HL-60 (cell line): ENCODE measurements at regions not wholly inside any gene's neighbourhood (a gene's known extent, or its start where the extent isn't known, plus 50 kb on each side); places are given as distances from the start of the nearest gene placed in this dataset.

Experiments used
- DNase-seq, 2 experiments: peaks; one replicate each; pipeline ENCODE4 v3.0.0-alpha.2; 2010 to 2020; ENCODE audit warnings: low read depth in 1 of 2, low spot score in 1 of 2
- H3K27ac ChIP-seq: fragments of 250-450 bp; sonication (Bioruptor Pico); replicated peaks from 2 replicates; pipeline ENCODE4 v1.5.1; 2020; ENCODE audit warnings: mild to moderate bottlenecking, moderate library complexity
- H3K27me3 ChIP-seq: fragments of 250-450 bp; sonication (Bioruptor Pico); 2 replicates; pipeline ENCODE4 v1.5.1; 2021; ENCODE audit warnings: mild to moderate bottlenecking, moderate library complexity; ENCODE audit not compliant: insufficient read depth, poor library complexity, severe bottlenecking
- H3K4me3 ChIP-seq: replicated peaks from 2 replicates; pipeline ENCODE4 v1.5.1; 2011; ENCODE audit warnings: mild to moderate bottlenecking, control low read depth, low read length; ENCODE audit not compliant: insufficient read depth
- GABPA ChIP-seq: IDR thresholded peaks from 2 replicates; pipeline ENCODE4 v1.6.1; 2012; ENCODE audit warnings: low read depth
- POLR2AphosphoS5 ChIP-seq: IDR thresholded peaks from 2 replicates; pipeline ENCODE4 v1.6.1; 2012; ENCODE audit warnings: low read depth
- SPI1 ChIP-seq: IDR thresholded peaks from 2 replicates; pipeline ENCODE4 v1.6.1; 2012; ENCODE audit warnings: low read depth, mild to moderate bottlenecking, borderline replicate concordance
- TF ChIP-seq, protein P1 (sequence below): IDR thresholded peaks from 2 replicates; pipeline ENCODE4 v1.6.1; 2012; ENCODE audit warnings: low read depth; ENCODE audit not compliant: insufficient replicate concordance
- TF ChIP-seq, protein P2 (sequence below): IDR thresholded peaks from one replicate; pipeline ENCODE4 v1.5.1; 2011; ENCODE audit warnings: low read length, control low read depth, inconsistent platforms; ENCODE audit not compliant: insufficient read depth

DNA sequence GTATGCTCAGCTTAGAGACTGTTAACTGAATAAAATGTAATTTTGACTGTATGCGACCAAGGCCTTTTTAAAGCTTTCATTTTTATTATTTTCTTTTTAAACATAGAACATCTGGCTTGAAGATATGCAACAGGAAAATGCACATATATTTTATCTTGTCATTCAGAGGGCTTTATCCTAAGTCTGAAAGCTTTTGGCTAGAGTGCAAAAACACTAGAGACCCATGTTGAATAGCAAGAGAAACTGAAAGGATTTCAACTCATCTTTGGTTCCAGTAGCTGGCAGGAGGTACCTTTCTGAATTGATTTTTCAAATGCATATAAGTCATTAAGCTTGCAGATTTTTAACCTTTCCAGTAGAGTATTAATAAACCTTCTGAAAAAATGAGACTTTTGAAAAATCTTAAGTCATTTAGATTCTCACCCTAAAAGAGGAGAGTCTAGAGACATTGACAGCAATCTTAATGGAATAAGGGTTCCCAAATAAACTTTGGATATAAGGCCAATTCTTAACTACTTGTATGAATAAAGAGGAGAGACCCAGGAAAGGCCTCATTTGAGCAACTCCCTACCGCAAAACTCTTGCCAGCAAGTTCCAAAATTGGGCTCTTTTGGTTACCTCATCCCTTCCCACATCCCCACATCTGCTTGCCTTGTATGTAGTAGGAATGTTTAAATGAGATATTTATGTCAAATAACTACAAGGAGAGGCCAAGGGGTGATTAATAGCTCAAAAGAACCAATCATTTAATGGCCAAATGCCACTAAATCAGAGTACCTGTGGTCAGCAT, 454.4 kb downstream of the HTR7 start:
- DNase-seq: no peak
- TF ChIP-seq GABPA (no peak), SPI1 (no peak), POLR2AphosphoS5 (no peak)
- TF ChIP-seq, protein P1, sequence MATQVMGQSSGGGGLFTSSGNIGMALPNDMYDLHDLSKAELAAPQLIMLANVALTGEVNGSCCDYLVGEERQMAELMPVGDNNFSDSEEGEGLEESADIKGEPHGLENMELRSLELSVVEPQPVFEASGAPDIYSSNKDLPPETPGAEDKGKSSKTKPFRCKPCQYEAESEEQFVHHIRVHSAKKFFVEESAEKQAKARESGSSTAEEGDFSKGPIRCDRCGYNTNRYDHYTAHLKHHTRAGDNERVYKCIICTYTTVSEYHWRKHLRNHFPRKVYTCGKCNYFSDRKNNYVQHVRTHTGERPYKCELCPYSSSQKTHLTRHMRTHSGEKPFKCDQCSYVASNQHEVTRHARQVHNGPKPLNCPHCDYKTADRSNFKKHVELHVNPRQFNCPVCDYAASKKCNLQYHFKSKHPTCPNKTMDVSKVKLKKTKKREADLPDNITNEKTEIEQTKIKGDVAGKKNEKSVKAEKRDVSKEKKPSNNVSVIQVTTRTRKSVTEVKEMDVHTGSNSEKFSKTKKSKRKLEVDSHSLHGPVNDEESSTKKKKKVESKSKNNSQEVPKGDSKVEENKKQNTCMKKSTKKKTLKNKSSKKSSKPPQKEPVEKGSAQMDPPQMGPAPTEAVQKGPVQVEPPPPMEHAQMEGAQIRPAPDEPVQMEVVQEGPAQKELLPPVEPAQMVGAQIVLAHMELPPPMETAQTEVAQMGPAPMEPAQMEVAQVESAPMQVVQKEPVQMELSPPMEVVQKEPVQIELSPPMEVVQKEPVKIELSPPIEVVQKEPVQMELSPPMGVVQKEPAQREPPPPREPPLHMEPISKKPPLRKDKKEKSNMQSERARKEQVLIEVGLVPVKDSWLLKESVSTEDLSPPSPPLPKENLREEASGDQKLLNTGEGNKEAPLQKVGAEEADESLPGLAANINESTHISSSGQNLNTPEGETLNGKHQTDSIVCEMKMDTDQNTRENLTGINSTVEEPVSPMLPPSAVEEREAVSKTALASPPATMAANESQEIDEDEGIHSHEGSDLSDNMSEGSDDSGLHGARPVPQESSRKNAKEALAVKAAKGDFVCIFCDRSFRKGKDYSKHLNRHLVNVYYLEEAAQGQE: no peak
- TF ChIP-seq, protein P2, sequence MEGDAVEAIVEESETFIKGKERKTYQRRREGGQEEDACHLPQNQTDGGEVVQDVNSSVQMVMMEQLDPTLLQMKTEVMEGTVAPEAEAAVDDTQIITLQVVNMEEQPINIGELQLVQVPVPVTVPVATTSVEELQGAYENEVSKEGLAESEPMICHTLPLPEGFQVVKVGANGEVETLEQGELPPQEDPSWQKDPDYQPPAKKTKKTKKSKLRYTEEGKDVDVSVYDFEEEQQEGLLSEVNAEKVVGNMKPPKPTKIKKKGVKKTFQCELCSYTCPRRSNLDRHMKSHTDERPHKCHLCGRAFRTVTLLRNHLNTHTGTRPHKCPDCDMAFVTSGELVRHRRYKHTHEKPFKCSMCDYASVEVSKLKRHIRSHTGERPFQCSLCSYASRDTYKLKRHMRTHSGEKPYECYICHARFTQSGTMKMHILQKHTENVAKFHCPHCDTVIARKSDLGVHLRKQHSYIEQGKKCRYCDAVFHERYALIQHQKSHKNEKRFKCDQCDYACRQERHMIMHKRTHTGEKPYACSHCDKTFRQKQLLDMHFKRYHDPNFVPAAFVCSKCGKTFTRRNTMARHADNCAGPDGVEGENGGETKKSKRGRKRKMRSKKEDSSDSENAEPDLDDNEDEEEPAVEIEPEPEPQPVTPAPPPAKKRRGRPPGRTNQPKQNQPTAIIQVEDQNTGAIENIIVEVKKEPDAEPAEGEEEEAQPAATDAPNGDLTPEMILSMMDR: no peak
- Histone ChIP-seq H3K27me3 (no peaks in the 10 kb centered on the region), H3K4me3 (no peak overlapping the region), H3K27ac (no peak overlapping the region)

DNA sequence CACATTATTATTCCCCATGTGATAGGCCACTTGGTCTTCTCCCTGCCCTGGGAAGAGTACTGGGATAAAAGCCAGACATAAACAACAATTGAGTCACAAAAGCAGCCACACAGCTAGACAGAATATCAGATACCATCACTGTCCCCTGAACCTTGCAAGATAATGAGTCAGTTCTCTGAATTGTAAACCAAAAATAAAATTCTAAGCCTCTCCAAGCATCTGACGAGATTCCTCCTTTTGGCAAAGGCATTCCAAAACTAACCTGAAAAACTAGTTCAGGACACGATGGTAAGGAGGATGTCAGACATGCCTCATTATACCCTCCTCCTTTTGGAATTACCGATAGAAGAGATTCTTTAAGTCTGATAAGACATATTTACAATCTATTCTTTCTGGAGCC, 450.7 kb downstream of the HTR7 start:
- no peak for DNase-seq
- no peaks in the 10 kb centered on the region for H3K27me3 ChIP-seq
- TF ChIP-seq, protein P1: no peak
- no peak overlapping the region for H3K4me3 ChIP-seq
- H3K27ac ChIP-seq: no peak overlapping the region

DNA sequence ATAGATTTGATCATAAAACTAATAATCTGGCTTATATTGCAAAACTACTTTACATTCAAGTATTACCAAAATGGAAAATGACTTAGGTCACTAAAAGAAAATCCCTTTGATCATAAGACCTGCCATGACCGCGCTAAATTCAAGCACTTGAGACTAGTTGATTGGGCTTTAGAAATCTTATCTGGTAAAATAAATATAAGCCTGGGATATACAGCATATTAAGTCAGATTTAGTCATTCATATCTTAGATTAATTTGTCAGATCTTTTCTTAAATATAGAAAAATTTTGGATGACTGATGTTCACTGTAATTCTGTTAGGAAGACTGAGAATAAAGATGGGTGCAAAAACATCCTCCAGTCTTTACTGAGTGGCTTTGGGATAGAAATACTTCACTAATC, 450.0 kb downstream of the HTR7 start:
- Histone ChIP-seq H3K27me3 (no peaks in the 10 kb centered on the region), H3K27ac (no peak overlapping the region), H3K4me3 (no peak overlapping the region)
- TF ChIP-seq, protein P2: no peak
- TF ChIP-seq GABPA (no peak), POLR2AphosphoS5 (no peak), SPI1 (no peak)
- TF ChIP-seq, protein P1: no peak
- no peak for DNase-seq
